H9 (cell line): ENCODE measurements at regions not wholly inside any gene's neighbourhood (a gene's known extent, or its start where the extent isn't known, plus 50 kb on each side); places are given as distances from the start of the nearest gene placed in this dataset.

Source experiments
- DNase-seq: peaks from one replicate; pipeline ENCODE4 v3.0.0-alpha.2; 2017
- H2AFZ ChIP-seq: one replicate; pipeline ENCODE4 v1.6.1; 2013; ENCODE audit warnings: mild to moderate bottlenecking, low read length, control low read depth, moderate library complexity
- H2AK5ac ChIP-seq: 2 replicates; pipeline ENCODE4 v1.6.1; 2013; ENCODE audit warnings: low read length, control low read depth, mixed read lengths; ENCODE audit not compliant: insufficient read length
- H2BK120ac ChIP-seq: one replicate; pipeline ENCODE4 v1.6.1; 2013; ENCODE audit warnings: low read depth, mild to moderate bottlenecking, low read length, control low read depth, inconsistent platforms; ENCODE audit not compliant: poor library complexity, severe bottlenecking
- H2BK12ac ChIP-seq: 2 replicates; pipeline ENCODE4 v1.6.1; 2013; ENCODE audit warnings: low read length, control low read depth, mixed read lengths, low read depth; ENCODE audit not compliant: insufficient read length
- H2BK15ac ChIP-seq: 2 replicates; pipeline ENCODE4 v1.6.1; 2013; ENCODE audit warnings: low read depth, low read length, control low read depth
- H2BK20ac ChIP-seq: one replicate; pipeline ENCODE4 v1.6.1; 2013; ENCODE audit warnings: low read depth, mild to moderate bottlenecking, low read length, control low read depth, inconsistent platforms; ENCODE audit not compliant: poor library complexity, severe bottlenecking
- H2BK5ac ChIP-seq: 2 replicates; pipeline ENCODE4 v1.6.1; 2013; ENCODE audit warnings: low read length, control low read depth, mixed read lengths; ENCODE audit not compliant: insufficient read length
- H3K14ac ChIP-seq: 2 replicates; pipeline ENCODE4 v1.6.1; 2013; ENCODE audit warnings: low read length, control low read depth; ENCODE audit not compliant: insufficient read depth
- H3K18ac ChIP-seq: 2 replicates; pipeline ENCODE4 v1.6.1; 2013; ENCODE audit warnings: low read depth, mild to moderate bottlenecking, mixed read lengths, low read length, control low read depth; ENCODE audit not compliant: insufficient read length
- H3K23ac ChIP-seq: 2 replicates; pipeline ENCODE4 v1.6.1; 2013; ENCODE audit warnings: low read length, control low read depth, mixed read lengths, low read depth; ENCODE audit not compliant: insufficient read length
- H3K23me2 ChIP-seq: 2 replicates; pipeline ENCODE4 v1.6.1; 2013; ENCODE audit warnings: low read depth, mild to moderate bottlenecking, mixed read lengths, low read length, control low read depth; ENCODE audit not compliant: insufficient read length, poor library complexity, severe bottlenecking
- H3K27ac ChIP-seq: 2 replicates; pipeline ENCODE4 v1.5.1; 2013; ENCODE audit warnings: low read length, control low read depth, mixed read lengths, low read depth; ENCODE audit not compliant: insufficient read length
- H3K27me3 ChIP-seq: 2 replicates; pipeline ENCODE4 v1.6.1; 2013; ENCODE audit warnings: low read length, control low read depth, inconsistent platforms; ENCODE audit not compliant: insufficient read depth
- H3K4ac ChIP-seq: 2 replicates; pipeline ENCODE4 v1.6.1; 2013; ENCODE audit warnings: low read depth, mild to moderate bottlenecking, control low read depth, inconsistent platforms, low read length, moderate library complexity
- H3K4me1 ChIP-seq: 2 replicates; pipeline ENCODE4 v1.6.1; 2013; ENCODE audit warnings: low read length, control low read depth, inconsistent platforms; ENCODE audit not compliant: insufficient read depth
- H3K4me2 ChIP-seq: 2 replicates; pipeline ENCODE4 v1.6.1; 2013; ENCODE audit warnings: low read length, control low read depth, mixed read lengths; ENCODE audit not compliant: insufficient read length, insufficient read depth
- H3K56ac ChIP-seq: 2 replicates; pipeline ENCODE4 v1.6.1; 2013; ENCODE audit warnings: low read depth, mild to moderate bottlenecking, mixed read lengths, low read length, control low read depth; ENCODE audit not compliant: insufficient read length
- H3K79me1 ChIP-seq: 2 replicates; pipeline ENCODE4 v1.6.1; 2013; ENCODE audit warnings: low read depth, mild to moderate bottlenecking, moderate library complexity, low read length, control low read depth, inconsistent platforms; ENCODE audit not compliant: insufficient read depth, poor library complexity, severe bottlenecking
- H3K79me2 ChIP-seq: 2 replicates; pipeline ENCODE4 v1.6.1; 2013; ENCODE audit warnings: low read length, control low read depth, inconsistent platforms; ENCODE audit not compliant: insufficient read depth
- H3K9ac ChIP-seq: 2 replicates; pipeline ENCODE4 v1.6.1; 2013; ENCODE audit warnings: low read length, control low read depth, mixed read lengths; ENCODE audit not compliant: insufficient read length; ENCODE audit errors: extremely low read depth
- H3K9me3 ChIP-seq: one replicate; pipeline ENCODE4 v1.6.1; 2013; ENCODE audit warnings: low read depth, low read length, inconsistent platforms; ENCODE audit not compliant: control insufficient read depth
- H3T11ph ChIP-seq: one replicate; pipeline ENCODE4 v1.6.1; 2013; ENCODE audit warnings: mild to moderate bottlenecking, low read length, control low read depth, inconsistent platforms
- H4K20me1 ChIP-seq: one replicate; pipeline ENCODE4 v1.6.1; 2013; ENCODE audit not compliant: control insufficient read depth, insufficient read length, insufficient read depth
- H4K5ac ChIP-seq: 2 replicates; pipeline ENCODE4 v1.6.1; 2013; ENCODE audit warnings: low read depth, mild to moderate bottlenecking, mixed read lengths, low read length, control low read depth; ENCODE audit not compliant: insufficient read length
- H4K8ac ChIP-seq: replicated peaks from 2 replicates; pipeline ENCODE4 v1.6.1; 2013; ENCODE audit warnings: low read length, control low read depth, mixed read lengths, low read depth; ENCODE audit not compliant: insufficient read length
- H4K91ac ChIP-seq: 2 replicates; pipeline ENCODE4 v1.6.1; 2013; ENCODE audit warnings: low read depth, mild to moderate bottlenecking, moderate library complexity, mixed read lengths, low read length, control low read depth; ENCODE audit not compliant: insufficient read length
- H3K27ac Mint-ChIP-seq, 3 experiments: 2 replicates in 2 of 3; 3 replicates in 1 of 3; pipeline ENCODE4 v1.8.0; 2020 to 2021; ENCODE audit warnings: mixed read lengths in 3 of 3, mild to moderate bottlenecking in 1 of 3, moderate library complexity in 1 of 3
- H3K27me3 Mint-ChIP-seq: 2 replicates; pipeline ENCODE4 v1.8.0; 2021; ENCODE audit warnings: low read depth, mild to moderate bottlenecking, moderate library complexity, mixed read lengths
- H3K36me3 Mint-ChIP-seq, 3 experiments: 2 replicates in 2 of 3; 3 replicates in 1 of 3; pipeline ENCODE4 v1.8.0; 2020 to 2021; ENCODE audit warnings: low read depth in 3 of 3, mixed read lengths in 3 of 3; ENCODE audit not compliant: insufficient read depth in 1 of 3
- H3K4me1 Mint-ChIP-seq, 2 experiments: 2 replicates each; pipeline ENCODE4 v1.8.0; 2020; ENCODE audit warnings: mixed read lengths in 2 of 2
- H3K4me3 Mint-ChIP-seq, 2 experiments: 2 replicates in 1 of 2; 3 replicates in 1 of 2; pipeline ENCODE4 v1.8.0; 2020 to 2021; ENCODE audit warnings: mild to moderate bottlenecking in 2 of 2, mixed read lengths in 2 of 2, moderate library complexity in 1 of 2
- H3K9me3 Mint-ChIP-seq, 2 experiments: 2 replicates in 1 of 2; 3 replicates in 1 of 2; pipeline ENCODE4 v1.8.0; 2020; ENCODE audit warnings: mild to moderate bottlenecking in 2 of 2, mixed read lengths in 2 of 2, moderate library complexity in 1 of 2
- WGBS: extraction: QIAGEN DNeasy Blood & Tissue Kit; methylation state at CpG from one replicate; pipeline ENCODE4 v1.1.7; 2013; ENCODE audit warnings: missing lambda C conversion rate, low lambda C conversion rate, mixed read lengths; ENCODE audit not compliant: insufficient read length; ENCODE audit errors: extremely low coverage; 5-methylcytosine and 5-hydroxymethylcytosine counted together
- TF ChIP-seq, protein P1 (sequence below): fragments of 200-600 bp; sonication (generic); conservative IDR thresholded peaks from 3 replicates; pipeline ENCODE4 v1.8.0; 2021; ENCODE audit warnings: antibody characterized with exemption, mild to moderate bottlenecking

DNA sequence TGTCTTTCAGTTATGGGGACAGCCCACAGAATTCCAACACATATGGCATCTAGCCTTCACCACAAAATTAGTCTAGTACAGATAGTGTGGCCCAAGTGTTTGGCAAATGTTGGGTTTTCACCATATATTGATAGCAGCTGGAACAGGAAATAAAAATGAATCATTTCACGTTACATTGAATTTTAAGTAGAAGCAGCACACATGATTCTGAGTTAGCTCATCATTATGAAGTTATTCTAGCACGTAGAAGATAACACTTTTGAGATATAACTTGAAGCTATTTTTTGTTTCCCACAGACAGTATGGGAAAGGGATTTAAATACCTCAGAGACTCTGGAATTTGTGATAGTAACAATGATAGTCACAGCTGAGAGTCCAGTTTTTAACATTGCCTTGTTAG is 118.7 kb downstream of the FAT4 start:
- Mint-ChIP-seq H3K36me3 (peaks cover 0 to 12% (median 0%) of the 10 kb centered on the region in 3 experiments; a peak in 2 of 7 replicates), H3K27ac (no peak overlapping the region), H3K27me3 (no peaks in the 10 kb centered on the region), H3K9me3 (no peaks in the 10 kb centered on the region), H3K4me3 (no peak overlapping the region), H3K4me1 (peaks cover 12 to 15% of the 10 kb centered on the region in 2 experiments)
- H2BK12ac ChIP-seq = no peak overlapping the region
- no peak overlapping the region for H4K5ac ChIP-seq
- no peak overlapping the region for H4K8ac ChIP-seq
- H3K9me3 ChIP-seq = no peaks in the 10 kb centered on the region
- no peak overlapping the region for H3T11ph ChIP-seq
- DNase-seq = no peak
- H4K91ac ChIP-seq = no peak overlapping the region
- H3K27me3 ChIP-seq = no peaks in the 10 kb centered on the region
- H3K4ac ChIP-seq = no peak overlapping the region
- H3K23me2 ChIP-seq = no peaks in the 10 kb centered on the region
- H3K23ac ChIP-seq = no peak overlapping the region
- no peaks in the 10 kb centered on the region for H3K79me2 ChIP-seq
- no peak overlapping the region for H3K27ac ChIP-seq
- no peaks in the 10 kb centered on the region for H4K20me1 ChIP-seq
- H2AFZ ChIP-seq = no peak overlapping the region
- TF ChIP-seq, protein P1, sequence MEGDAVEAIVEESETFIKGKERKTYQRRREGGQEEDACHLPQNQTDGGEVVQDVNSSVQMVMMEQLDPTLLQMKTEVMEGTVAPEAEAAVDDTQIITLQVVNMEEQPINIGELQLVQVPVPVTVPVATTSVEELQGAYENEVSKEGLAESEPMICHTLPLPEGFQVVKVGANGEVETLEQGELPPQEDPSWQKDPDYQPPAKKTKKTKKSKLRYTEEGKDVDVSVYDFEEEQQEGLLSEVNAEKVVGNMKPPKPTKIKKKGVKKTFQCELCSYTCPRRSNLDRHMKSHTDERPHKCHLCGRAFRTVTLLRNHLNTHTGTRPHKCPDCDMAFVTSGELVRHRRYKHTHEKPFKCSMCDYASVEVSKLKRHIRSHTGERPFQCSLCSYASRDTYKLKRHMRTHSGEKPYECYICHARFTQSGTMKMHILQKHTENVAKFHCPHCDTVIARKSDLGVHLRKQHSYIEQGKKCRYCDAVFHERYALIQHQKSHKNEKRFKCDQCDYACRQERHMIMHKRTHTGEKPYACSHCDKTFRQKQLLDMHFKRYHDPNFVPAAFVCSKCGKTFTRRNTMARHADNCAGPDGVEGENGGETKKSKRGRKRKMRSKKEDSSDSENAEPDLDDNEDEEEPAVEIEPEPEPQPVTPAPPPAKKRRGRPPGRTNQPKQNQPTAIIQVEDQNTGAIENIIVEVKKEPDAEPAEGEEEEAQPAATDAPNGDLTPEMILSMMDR = no peak
- no peak overlapping the region for H2BK20ac ChIP-seq
- no peaks in the 10 kb centered on the region; the same call in 1 of the 2 replicates for H3K4me1 ChIP-seq
- H2BK5ac ChIP-seq = no peak overlapping the region
- no peak overlapping the region for H3K9ac ChIP-seq
- no peak overlapping the region for H2BK120ac ChIP-seq
- WGBS = no CpG with 5 or more reads among the region's 2 CpGs
- H2BK15ac ChIP-seq = no peak overlapping the region
- no peak overlapping the region for H3K56ac ChIP-seq
- H3K14ac ChIP-seq = no peak overlapping the region
- no peaks in the 10 kb centered on the region for H3K79me1 ChIP-seq
- H3K4me2 ChIP-seq = no peak overlapping the region
- H3K18ac ChIP-seq = no peak overlapping the region
- H2AK5ac ChIP-seq = no peak overlapping the region
